NCI-H128 (cell line): ENCODE measurements at regions not wholly inside any gene's neighbourhood (a gene's known extent, or its start where the extent isn't known, plus 50 kb on each side); places are given as distances from the start of the nearest gene placed in this dataset.
"Not testable (repeated sequence)": the region's sequence is repeated elsewhere in the genome, so short reads cannot be mapped to it uniquely, and the experiment has no call there.

ENCODE experiments used
- DNase-seq: peaks from one replicate; lab custom pipeline; 2025; ENCODE audit not compliant: unreplicated experiment; lab: John Stamatoyannopoulos, UW

DNA sequence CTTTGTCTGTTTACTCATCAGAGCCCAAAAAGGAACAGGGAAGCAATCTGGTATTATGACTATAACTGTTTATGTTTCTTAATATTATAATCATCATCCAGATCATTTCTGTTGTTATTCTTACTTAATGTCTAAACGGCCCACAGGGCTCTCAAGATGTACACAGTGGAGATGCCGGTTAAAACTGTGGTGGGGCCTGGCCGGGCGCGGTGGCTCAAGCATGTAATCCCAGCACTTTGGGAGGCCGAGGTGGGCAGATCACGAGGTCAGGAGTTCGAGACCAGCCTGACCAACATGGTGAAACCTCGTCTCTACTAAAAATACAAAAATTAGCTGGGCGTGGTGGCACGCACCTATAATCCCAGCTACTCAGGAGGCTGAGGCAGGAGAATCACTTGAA, 381.2 kb upstream of the CAMK1G start:
- DNase-seq = not testable (repeated sequence)

- DNase-seq = no peak
Measured at GRCh38 chr1:209202830-209203532, 380.5 kb upstream of the CAMK1G start.

GRCh38 chr1:209203533-209203895, 380.0 kb upstream of the CAMK1G start:
- no peak for DNase-seq

DNA sequence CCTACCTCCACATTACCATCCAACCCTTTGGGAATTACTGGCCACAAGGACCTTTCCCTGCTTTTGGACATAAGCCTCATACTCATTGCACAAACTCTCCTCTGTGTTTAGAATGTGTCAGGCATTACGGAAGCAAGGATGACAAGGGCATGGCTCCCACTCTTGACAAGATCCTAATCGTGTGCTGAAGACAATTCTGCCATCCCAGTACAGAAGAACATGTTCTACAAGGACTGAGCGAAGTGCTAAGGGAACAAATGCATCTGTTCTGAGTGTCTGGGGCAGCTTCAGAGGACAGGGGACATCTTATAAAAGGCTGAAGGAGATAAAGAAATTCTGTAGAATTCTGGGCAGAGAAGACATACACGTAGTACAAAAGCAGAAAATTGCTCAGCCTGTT, 378.5 kb upstream of the CAMK1G start:
- no peak for DNase-seq

DNA sequence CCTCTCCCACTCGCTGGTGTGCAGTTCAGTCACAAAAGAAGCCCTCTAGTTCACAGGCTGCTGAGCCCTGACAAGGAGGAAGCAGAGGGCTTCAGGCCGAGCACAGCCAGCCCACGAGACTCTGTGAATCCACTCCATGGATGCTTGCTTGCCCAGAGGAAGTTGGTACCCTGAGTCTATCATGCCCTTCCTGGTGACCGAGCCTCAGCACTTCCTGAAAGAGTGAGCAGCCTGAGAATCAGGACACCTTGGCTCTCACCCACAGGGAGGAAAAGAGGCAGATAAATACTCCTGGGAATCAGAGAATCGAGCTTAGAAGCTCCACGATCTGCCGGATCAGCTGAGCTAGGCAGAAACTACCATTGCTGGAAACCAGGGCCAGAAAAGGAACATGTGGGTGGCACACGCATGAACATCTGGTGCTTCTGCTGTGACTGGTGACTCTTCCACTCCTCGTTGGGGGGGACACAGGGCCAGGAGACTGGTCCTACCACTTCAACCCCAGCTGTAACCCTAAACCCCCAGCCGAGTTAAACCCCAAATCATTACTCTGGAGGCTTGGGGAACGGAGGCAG, 376.3 kb upstream of the CAMK1G start:
- no peak for DNase-seq

GRCh38 chr1:209207701-209208286, 375.7 kb upstream of the CAMK1G start:
- DNase-seq = peak; percentile 78

- no peak for DNase-seq
Measured at GRCh38 chr1:209208648-209209047, 374.9 kb upstream of the CAMK1G start.

GRCh38 chr1:209213989-209214388, 369.5 kb upstream of the CAMK1G start:
- no peak for DNase-seq

DNA sequence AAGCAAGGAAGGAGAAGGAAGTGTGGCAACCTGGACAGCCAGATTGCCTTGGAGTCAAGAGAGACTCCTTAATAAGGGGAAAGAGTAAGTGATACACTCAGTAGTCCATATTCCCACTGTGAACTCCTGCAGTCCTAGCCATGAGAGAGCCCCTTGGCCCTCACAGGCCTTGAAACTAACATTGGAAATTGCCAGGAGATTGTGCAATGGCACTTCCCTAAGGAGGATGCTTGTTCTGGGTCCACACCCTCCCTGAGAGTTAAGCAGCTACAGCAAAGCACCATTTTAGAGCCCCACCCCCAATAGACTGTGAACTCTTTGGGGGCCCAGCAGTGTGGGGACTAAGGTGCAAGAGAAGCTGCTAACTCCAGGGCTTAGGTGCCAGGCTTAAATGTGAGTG, 367.7 kb upstream of the CAMK1G start:
- no peak for DNase-seq

DNA sequence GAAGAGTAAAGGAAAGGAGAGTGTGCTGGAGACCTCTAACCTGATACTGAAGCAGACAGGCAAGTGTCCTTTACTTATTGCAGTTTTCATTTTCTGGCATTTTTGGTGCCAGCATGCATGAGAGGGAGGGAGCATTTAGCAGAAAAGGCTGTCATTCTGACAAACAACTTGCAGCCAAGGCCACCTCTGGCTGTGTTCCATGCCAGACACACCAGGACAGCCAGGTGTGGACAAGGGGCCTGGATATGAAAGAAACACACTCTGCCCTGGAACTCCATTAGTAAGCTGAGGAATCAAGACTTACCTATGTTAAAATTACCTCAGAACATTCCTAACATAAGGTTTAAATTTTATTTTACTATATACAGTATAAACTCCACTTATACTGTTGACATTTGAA, 365.4 kb upstream of the CAMK1G start:
- no peak for DNase-seq

DNA sequence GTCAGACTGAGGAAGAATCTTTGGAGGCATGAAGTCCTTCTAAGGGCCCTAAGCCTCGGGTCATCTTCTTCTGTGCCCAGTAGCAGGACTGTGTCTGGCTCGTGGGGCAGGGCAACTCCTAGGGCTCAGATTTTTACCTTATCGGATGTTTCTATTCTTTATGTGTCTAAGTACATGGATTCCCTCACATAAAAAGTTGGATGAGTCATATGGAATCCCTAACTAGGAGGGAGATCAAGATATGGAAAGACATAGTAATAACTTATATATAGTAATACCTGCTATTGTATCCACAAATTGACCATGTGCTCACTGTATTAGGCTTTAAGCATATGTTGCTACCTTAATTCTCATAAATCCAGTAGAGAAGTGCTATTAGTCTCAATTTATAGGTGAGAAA, 364.5 kb upstream of the CAMK1G start:
- DNase-seq = no peak

DNA sequence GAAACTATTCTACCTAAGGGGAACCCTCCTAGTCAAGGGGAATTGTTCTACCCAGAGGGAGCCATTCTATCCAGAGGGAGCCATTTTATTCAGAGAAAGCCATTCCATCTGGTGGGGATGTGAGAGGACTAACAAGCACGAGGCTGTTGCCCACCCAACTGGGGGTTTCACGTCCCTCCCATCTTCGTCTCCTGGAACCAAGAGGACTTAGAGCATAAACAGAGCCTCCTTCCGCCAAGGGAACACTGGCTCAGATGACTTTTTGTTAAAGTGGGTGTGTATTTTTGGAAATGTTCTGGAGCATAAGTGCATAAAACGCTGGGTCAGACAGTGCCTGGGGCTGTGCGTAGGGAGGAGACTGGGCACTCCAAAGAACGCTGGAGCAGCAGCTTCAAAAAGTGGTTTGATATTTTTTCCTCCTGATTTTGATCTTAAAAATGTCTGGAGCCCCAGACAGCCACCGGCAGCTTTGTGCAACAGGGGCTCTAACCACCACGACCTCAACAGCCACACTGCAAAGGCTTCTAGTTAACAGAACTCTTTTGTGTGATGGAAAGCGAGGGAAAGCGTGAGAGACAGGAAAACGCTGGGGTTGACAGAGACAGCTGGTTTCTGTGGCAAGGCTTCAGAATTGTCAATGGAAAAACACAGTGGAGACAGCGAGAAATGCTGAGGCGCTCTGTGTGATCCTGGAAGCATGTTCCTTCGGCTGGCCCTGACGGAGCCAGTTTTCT, 363.6 kb upstream of the CAMK1G start:
- no peak for DNase-seq

- DNase-seq = no peak
Measured at GRCh38 chr1:209222826-209223225, 360.7 kb upstream of the CAMK1G start.

- DNase-seq = no peak
Measured at GRCh38 chr1:209223791-209224190, 359.7 kb upstream of the CAMK1G start.

DNA sequence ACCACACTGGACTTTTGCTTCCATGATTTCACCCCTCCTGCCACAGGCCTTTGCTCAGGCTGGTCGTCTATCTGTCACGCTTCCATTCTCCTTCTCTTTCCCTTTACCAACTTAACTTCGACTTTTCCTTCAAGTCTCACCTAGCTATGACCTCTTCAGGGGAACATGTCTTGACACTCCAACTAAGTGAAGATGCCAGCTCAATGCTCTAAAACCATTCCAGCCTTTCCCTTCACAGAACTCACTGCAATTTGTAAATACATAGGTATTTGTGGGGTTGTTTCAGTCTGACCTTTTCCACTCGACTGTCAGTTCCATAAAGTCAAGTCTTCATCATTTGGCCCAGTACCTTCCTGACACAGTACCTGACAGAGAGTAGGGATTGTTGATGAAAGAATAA, 358.6 kb upstream of the CAMK1G start:
- DNase-seq = no peak

DNA sequence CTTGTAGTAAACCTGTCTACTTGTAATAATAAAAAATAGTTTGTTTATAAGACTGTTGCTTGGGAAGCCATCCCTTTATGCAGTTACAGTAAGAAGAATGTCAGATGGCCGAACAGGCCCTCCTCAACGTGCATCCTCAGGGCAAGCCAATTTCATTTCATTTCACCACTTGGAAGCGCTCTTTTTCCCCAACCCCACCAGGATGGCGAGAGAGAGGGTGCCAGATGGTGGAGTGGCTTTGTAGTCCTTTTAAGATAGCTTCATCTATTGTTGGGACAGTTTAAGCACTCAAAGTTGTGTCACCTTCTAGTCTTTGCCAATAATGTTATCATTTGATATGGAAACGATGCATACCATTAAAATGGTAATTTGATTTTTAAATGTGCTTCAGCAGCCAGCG, 356.3 kb upstream of the CAMK1G start:
- DNase-seq = no peak

DNA sequence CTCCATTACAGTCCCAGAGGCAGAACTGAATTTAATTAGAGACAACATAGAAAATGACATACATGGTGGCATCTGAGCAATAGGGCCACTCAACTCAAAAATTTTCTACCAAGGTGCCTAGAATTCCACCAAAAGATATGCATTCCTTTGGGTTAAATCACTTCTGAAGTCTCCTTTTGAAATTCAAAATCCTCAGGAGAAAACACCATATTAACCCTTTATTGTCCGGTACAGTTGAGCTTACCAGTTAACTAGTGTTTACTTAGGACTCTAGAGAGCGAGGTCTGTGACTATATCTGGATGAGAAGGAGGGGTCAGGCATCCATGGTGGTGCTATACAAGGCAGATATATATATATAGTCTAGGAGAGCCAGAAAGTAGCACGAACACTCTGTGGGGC, 355.6 kb upstream of the CAMK1G start:
- DNase-seq = no peak

DNA sequence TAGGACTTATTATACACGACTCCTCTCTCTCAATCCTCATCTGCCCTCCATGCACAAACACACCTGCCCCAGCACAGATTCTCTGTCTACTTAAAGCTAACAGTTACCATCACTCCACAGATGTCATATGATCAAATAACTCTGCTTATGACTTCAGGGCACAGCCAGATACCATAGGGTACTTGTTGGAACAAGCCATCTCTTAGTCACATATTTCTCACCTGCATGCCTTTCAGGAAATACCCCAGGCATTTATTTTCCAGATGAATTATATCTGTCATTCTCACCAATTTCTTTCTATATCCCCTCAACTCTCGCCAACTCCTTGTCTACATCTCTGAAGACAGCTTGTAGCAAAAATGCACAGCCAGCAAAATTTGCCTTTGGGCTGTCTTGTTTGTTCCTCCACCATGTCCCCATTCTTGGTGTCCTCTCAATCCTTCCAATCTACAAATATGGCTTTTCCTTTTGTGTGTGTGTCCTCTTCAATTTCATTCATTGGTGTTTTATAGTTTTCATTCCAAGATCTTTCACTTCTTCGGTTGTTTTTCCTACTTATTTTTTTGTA, 353.9 kb upstream of the CAMK1G start:
- DNase-seq = no peak

- no peak for DNase-seq
Measured at GRCh38 chr1:209230314-209230713, 353.2 kb upstream of the CAMK1G start.

- no peak for DNase-seq
Measured at GRCh38 chr1:209231476-209232156, 351.9 kb upstream of the CAMK1G start.

- DNase-seq = no peak
Measured at GRCh38 chr1:209232197-209232596, 351.3 kb upstream of the CAMK1G start.
